ENCODE measurements at regions not wholly inside any gene's neighbourhood (a gene's known extent, or its start where the extent isn't known, plus 50 kb on each side); places are given as distances from the start of the nearest gene placed in this dataset.

GRCh38 chr3:22349215-22349851, 598.3 kb upstream of the ZNF385D start:
- TF ChIP-seq JUN (IDR thresholded peaks at IDR 0.05; ENCODE audit: low read depth, low read length), result no peak
- TF ChIP-seq TBP (IDR thresholded peaks at IDR 0.05; ENCODE audit: low read depth, low read length), result no peak
- TF ChIP-seq POLR2AphosphoS5 (IDR thresholded peaks at IDR 0.05; ENCODE audit: low read depth, low read length), result no peak

Measured in H1 (cell line).